ENCODE measurements at regions not wholly inside any gene's neighbourhood (a gene's known extent, or its start where the extent isn't known, plus 50 kb on each side); places are given as distances from the start of the nearest gene placed in this dataset.

- TF ChIP-seq CTCF (IDR thresholded peaks at IDR 0.05): no peak
- no peak for TF ChIP-seq HMGXB4 (CRISPR knock-in tag; IDR thresholded peaks at IDR 0.05; ENCODE audit: borderline replicate concordance)
- no peak for TF ChIP-seq EP300 (IDR thresholded peaks at IDR 0.05)
- TF ChIP-seq ESRRA (IDR thresholded peaks at IDR 0.05; ENCODE audit: borderline replicate concordance, low read length): no peak
- TF ChIP-seq CHD2 (IDR thresholded peaks at IDR 0.05; ENCODE audit: low read length, partially characterized antibody): no peak
- TF ChIP-seq MAZ (IDR thresholded peaks at IDR 0.05; ENCODE audit: borderline replicate concordance, low read depth, low read length): no peak
- no peak for TF ChIP-seq POLR2A (IDR thresholded peaks at IDR 0.05; ENCODE audit: low read length)
- no peak for TF ChIP-seq FOSL2 (IDR thresholded peaks at IDR 0.05)
- TF ChIP-seq FOSL2 (CRISPR knock-in tag; IDR thresholded peaks at IDR 0.05): no peak
Observed at GRCh38 chr2:176826356-176826755, 386.2 kb upstream of the HNRNPA3 start.

Measured in A549 (cell line).